BJ (cell line): ENCODE measurements at regions not wholly inside any gene's neighbourhood (a gene's known extent, or its start where the extent isn't known, plus 50 kb on each side); places are given as distances from the start of the nearest gene placed in this dataset.

ENCODE experiments used
- CTCF ChIA-PET: fragments of 350-600 bp; formaldehyde crosslinking; extraction: SDS; loops from one replicate; lab custom pipeline; 2021; ENCODE audit warnings: antibody characterized with exemption, inconsistent platforms; lab: Yijun Ruan, JAX
- POLR2A ChIA-PET: fragments of 300-600 bp; sonication (Branson Sonifier 250); formaldehyde crosslinking; extraction: SDS; loops from one replicate; lab custom pipeline; 2021; ENCODE audit warnings: antibody characterized with exemption; lab: Charles Lee
- DNase-seq: peaks from one replicate; pipeline ENCODE4 v3.0.0-alpha.2; 2011; ENCODE audit warnings: low read depth
- H3K27me3 ChIP-seq: 2 replicates; pipeline ENCODE4 v1.6.0; 2011; ENCODE audit warnings: low read length; ENCODE audit not compliant: control insufficient read depth, insufficient read depth
- H3K36me3 ChIP-seq: 2 replicates; pipeline ENCODE4 v1.5.1; 2011; ENCODE audit warnings: low read length; ENCODE audit not compliant: control insufficient read depth, insufficient read depth
- H3K4me3 ChIP-seq: 2 replicates; pipeline ENCODE4 v1.5.1; 2011; ENCODE audit warnings: low read depth, mild to moderate bottlenecking, control low read depth, low read length
- TF ChIP-seq, protein P1 (sequence below): IDR thresholded peaks from 2 replicates; pipeline ENCODE4 v1.5.1; 2011; ENCODE audit warnings: low read depth, mild to moderate bottlenecking, control low read depth, inconsistent platforms, low read length, moderate library complexity; ENCODE audit not compliant: insufficient read depth

DNA sequence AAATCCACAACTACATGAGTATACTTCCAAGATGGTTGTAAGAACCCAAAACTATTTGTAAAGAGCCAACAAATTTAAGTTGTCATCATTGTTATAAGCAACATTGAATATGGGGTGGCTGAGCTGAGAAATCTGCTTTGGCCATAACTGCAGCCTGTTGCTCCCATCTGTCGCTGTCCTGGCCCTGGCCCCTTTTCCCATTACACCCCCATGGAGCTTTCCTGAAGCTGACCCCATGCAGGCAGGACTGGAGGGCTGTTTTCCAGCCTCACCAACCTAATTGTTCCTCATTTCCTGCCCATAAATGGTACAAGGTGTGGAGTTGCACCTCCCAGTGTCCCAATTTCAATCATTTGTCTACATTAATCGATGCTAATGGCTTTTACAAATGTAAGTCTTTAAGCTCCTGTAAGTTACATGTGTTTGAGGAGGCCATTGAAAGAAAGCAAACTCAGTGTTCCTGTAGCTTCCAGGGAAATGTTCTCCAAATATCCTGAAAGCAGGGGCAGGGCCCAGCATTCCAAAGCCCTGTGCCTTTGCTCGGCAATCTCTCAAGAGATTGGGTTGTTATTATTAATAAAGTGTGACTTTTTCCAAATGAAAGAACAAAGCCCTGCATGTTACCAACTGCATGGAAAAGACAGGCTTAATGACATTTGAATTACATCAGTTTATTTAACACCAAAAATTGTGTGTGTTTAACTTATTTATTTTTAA, 545.9 kb downstream of the PLPP3 start:
- DNase-seq, result no peak
- POLR2A ChIA-PET, result no interaction called here
- no peaks in the 10 kb centered on the region for H3K36me3 ChIP-seq
- TF ChIP-seq, protein P1, sequence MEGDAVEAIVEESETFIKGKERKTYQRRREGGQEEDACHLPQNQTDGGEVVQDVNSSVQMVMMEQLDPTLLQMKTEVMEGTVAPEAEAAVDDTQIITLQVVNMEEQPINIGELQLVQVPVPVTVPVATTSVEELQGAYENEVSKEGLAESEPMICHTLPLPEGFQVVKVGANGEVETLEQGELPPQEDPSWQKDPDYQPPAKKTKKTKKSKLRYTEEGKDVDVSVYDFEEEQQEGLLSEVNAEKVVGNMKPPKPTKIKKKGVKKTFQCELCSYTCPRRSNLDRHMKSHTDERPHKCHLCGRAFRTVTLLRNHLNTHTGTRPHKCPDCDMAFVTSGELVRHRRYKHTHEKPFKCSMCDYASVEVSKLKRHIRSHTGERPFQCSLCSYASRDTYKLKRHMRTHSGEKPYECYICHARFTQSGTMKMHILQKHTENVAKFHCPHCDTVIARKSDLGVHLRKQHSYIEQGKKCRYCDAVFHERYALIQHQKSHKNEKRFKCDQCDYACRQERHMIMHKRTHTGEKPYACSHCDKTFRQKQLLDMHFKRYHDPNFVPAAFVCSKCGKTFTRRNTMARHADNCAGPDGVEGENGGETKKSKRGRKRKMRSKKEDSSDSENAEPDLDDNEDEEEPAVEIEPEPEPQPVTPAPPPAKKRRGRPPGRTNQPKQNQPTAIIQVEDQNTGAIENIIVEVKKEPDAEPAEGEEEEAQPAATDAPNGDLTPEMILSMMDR, result no peak
- no peaks in the 10 kb centered on the region for H3K27me3 ChIP-seq
- CTCF ChIA-PET, result interaction anchor here (2.4 kb wide), 1 partner anchor 12 kb away, joined by 9 read pairs; no protein-coding TSS in a partner anchor
- H3K4me3 ChIP-seq, result no peak overlapping the region

DNA sequence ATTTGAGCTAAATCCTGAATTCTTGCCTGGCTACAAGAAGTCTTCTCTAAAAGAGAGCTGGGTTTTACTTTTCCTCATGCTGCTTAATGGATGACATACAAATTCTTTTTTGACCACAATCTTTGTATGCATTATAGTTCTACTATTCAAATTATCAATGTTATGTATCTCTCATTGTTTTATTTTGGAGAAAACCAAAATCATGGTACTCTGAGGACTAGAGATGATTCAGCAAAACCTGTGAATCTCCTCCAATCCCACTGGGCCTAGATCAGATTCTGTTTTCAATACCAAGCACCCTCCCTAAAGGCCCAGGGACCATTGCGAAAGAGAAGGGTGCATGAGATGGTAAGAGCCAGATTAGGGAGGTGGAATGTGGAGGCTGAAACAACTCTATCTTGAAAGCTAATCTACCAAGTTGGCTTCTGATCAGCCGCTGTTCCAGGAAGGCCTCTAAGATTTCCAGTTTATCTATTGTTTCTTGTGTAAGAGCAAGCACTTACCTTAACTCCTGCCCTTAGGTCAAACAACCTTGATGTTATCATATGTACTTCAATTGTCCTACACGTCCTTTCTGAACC, 547.2 kb downstream of the PLPP3 start:
- Histone ChIP-seq H3K27me3 (no peaks in the 10 kb centered on the region), H3K4me3 (no peak overlapping the region), H3K36me3 (no peaks in the 10 kb centered on the region)
- CTCF ChIA-PET, result interaction anchor here (2.4 kb wide), 1 partner anchor 13 kb away, joined by 9 read pairs; no protein-coding TSS in a partner anchor
- TF ChIP-seq, protein P1, result no peak
- DNase-seq, result no peak
- POLR2A ChIA-PET, result no interaction called here

DNA sequence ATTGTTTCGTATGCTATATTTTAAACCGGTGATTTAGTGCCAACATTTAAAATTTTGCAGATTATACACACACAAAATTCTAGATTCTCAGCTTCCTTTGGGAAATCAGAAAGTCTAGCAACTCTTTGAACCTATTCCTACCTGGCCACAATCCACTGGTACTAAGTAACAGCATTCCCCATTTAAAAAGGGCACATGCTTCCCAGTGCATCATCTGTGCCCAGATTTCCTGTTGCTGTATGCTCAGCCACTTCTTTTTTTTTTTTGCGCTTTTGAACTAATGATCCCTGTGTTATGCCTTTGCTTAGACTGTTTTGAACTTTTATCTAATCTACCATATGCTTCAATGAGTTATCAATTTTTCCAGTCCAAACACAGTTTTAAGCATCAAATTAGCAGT, 548.4 kb downstream of the PLPP3 start:
- H3K4me3 ChIP-seq, result no peak overlapping the region
- H3K36me3 ChIP-seq, result no peaks in the 10 kb centered on the region
- TF ChIP-seq, protein P1, result no peak
- no peaks in the 10 kb centered on the region for H3K27me3 ChIP-seq
- ChIA-PET CTCF (no interaction called here), POLR2A (no interaction called here)
- DNase-seq, result no peak

DNA sequence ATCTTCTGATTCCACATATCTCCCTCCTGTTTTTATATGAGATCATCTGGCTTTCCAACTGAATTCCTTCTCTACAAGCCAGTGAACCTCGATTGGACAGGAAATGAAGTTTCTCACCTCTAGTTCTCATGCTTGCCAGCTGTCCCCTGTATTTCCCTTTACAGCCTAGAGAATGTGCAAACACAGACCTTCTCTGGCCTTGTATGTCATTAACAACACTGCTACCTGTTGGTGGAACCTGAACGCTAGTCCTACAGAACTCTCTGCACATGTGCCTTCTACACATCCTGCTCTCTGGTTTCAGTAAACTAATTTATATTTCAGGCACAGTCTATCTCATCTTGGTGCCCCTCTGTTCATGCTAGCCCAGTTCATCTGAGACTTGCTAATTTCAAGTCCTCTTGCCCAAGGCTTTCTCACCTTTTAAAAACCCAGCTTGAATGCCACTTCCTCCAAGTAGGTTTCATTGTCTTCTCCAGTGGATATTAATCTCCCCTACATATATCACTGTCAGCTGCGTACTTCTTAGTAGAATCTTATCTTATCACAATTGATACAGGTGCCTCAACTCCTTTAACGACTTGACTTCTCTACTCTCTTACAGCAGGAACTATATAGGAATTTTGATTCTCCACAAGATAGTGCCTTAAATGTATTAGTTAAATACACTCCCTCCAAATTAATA, 549.9 kb downstream of the PLPP3 start:
- CTCF ChIA-PET, result no interaction called here
- POLR2A ChIA-PET, result no interaction called here
- TF ChIP-seq, protein P1, result no peak
- no peak overlapping the region for H3K4me3 ChIP-seq
- no peaks in the 10 kb centered on the region for H3K36me3 ChIP-seq
- no peak for DNase-seq
- no peaks in the 10 kb centered on the region for H3K27me3 ChIP-seq

DNA sequence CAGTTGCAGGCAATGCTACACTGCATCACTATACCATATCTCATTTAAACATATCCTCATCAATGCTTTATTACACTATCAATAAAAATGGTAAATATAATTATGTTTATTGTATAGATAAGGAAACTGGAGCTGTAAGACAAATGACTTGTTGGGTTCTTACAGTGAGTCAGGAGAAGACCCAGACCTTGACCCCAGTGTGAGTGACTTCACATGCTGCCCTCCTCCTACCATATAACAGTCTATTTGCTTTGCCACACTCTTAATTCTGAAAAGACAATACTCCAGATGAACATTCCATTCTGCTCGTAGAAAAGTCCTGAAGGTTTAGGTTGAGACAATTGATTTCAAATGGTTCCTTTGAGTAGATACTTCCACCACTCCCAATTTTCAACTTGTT, 550.5 kb downstream of the PLPP3 start:
- DNase-seq, result no peak
- Histone ChIP-seq H3K4me3 (no peak overlapping the region), H3K27me3 (no peaks in the 10 kb centered on the region), H3K36me3 (no peaks in the 10 kb centered on the region)
- ChIA-PET CTCF (no interaction called here), POLR2A (no interaction called here)
- TF ChIP-seq, protein P1, result no peak
